GM11168 (cell line): ENCODE measurements at regions not wholly inside any gene's neighbourhood (a gene's known extent, or its start where the extent isn't known, plus 50 kb on each side); places are given as distances from the start of the nearest gene placed in this dataset.

ENCODE experiments used
- in situ Hi-C: fragments of 300-500 bp; cut with MboI; formaldehyde crosslinking; loops from one replicate; pipeline ENCODE4 v1.12.0; 2022; ENCODE audit warnings: low sequenced_read_pairs; ENCODE audit not compliant: unreplicated experiment

GRCh38 chr20:40738976-40739375 lies 49.9 kb upstream of the MAFB start:
- in situ Hi-C loops = loop anchor here (25.0 kb wide), 1 partner anchor 198 kb away; no protein-coding TSS in a partner anchor

- in situ Hi-C loops = loop anchor here (25.0 kb wide), 1 partner anchor 197 kb away; no protein-coding TSS in a partner anchor
Measured at GRCh38 chr20:40739841-40740240, 50.8 kb upstream of the MAFB start.

GRCh38 chr20:40741507-40742106 lies 52.6 kb upstream of the MAFB start:
- in situ Hi-C loops = loop anchor here (25.0 kb wide), 1 partner anchor 196 kb away; no protein-coding TSS in a partner anchor

GRCh38 chr20:40743141-40743775 lies 54.2 kb upstream of the MAFB start:
- in situ Hi-C loops = loop anchor here (25.0 kb wide), 1 partner anchor 194 kb away; no protein-coding TSS in a partner anchor

GRCh38 chr20:40744072-40744817 lies 55.2 kb upstream of the MAFB start:
- in situ Hi-C loops = loop anchor here (25.0 kb wide), 1 partner anchor 193 kb away; no protein-coding TSS in a partner anchor

- in situ Hi-C loops = loop anchor here (25.0 kb wide), 1 partner anchor 193 kb away; no protein-coding TSS in a partner anchor
Measured at GRCh38 chr20:40744818-40745175, 55.8 kb upstream of the MAFB start.

GRCh38 chr20:40746251-40746650 lies 57.2 kb upstream of the MAFB start:
- in situ Hi-C loops = loop anchor here (25.0 kb wide), 1 partner anchor 191 kb away; no protein-coding TSS in a partner anchor

GRCh38 chr20:40748182-40748581 lies 59.1 kb upstream of the MAFB start:
- in situ Hi-C loops = loop anchor here (25.0 kb wide), 1 partner anchor 189 kb away; no protein-coding TSS in a partner anchor

- in situ Hi-C loops = loop anchor here (25.0 kb wide), 1 partner anchor 187 kb away; no protein-coding TSS in a partner anchor
Measured at GRCh38 chr20:40749985-40750506, 61.0 kb upstream of the MAFB start.

GRCh38 chr20:40750541-40751035 lies 61.6 kb upstream of the MAFB start:
- in situ Hi-C loops = no loop called here

GRCh38 chr20:40753472-40753871 lies 64.4 kb upstream of the MAFB start:
- in situ Hi-C loops = no loop called here

- in situ Hi-C loops = no loop called here
Measured at GRCh38 chr20:40754339-40754943, 65.4 kb upstream of the MAFB start.

GRCh38 chr20:40757087-40757486 lies 68.1 kb upstream of the MAFB start:
- in situ Hi-C loops = no loop called here

GRCh38 chr20:40758790-40759189 lies 69.8 kb upstream of the MAFB start:
- in situ Hi-C loops = no loop called here

- in situ Hi-C loops = no loop called here
Measured at GRCh38 chr20:40760399-40760798, 71.4 kb upstream of the MAFB start.

GRCh38 chr20:40763646-40764295 lies 74.7 kb upstream of the MAFB start:
- in situ Hi-C loops = no loop called here

GRCh38 chr20:40765814-40766480 lies 76.9 kb upstream of the MAFB start:
- in situ Hi-C loops = no loop called here

GRCh38 chr20:40766790-40767614 lies 78.0 kb upstream of the MAFB start:
- in situ Hi-C loops = no loop called here
